PC-3 (cell line): ENCODE measurements at regions not wholly inside any gene's neighbourhood (a gene's known extent, or its start where the extent isn't known, plus 50 kb on each side); places are given as distances from the start of the nearest gene placed in this dataset.

Experiments
- ATAC-seq: fragments of 200-7000 bp; cut with Tn5 transposase; 2 replicates; pipeline ENCODE4 v1.9.1; 2020; ENCODE audit warnings: mild to moderate bottlenecking, moderate library complexity
- BruUV-seq: library from RNA; stranded (reverse); fragments of 400-500 nt; replicated peaks from 2 replicates; lab custom pipeline; 2021; lab: Mats Ljungman, UMichigan
- CTCF ChIA-PET: fragments of 300-600 bp; sonication (Branson Sonifier 250); formaldehyde crosslinking; loops from one replicate; lab custom pipeline; 2022; ENCODE audit warnings: antibody characterized with exemption; lab: Charles Lee
- POLR2A ChIA-PET: fragments of 300-600 bp; sonication (Branson Sonifier 250); formaldehyde crosslinking; loops from one replicate; lab custom pipeline; 2022; ENCODE audit warnings: antibody characterized with exemption; ENCODE audit not compliant: unreplicated experiment; lab: Charles Lee
- DNase-seq: peaks from one replicate; pipeline ENCODE4 v3.0.0-alpha.2; 2015
- H2AFZ ChIP-seq: fragments of 300-600 bp; sonication (generic); 2 replicates; pipeline ENCODE4 v1.6.0; 2016; ENCODE audit warnings: antibody characterized with exemption, low read length
- H3F3A ChIP-seq: fragments of 300-600 bp; sonication (generic); one replicate; pipeline ENCODE4 v1.6.0; 2017; ENCODE audit warnings: antibody characterized with exemption, low read length, control low read depth, mild to moderate bottlenecking; ENCODE audit not compliant: unreplicated experiment
- H3K27ac ChIP-seq: fragments of 300-600 bp; sonication (generic); 2 replicates; pipeline ENCODE4 v1.5.1; 2016; ENCODE audit warnings: mild to moderate bottlenecking, low read length
- H3K27me3 ChIP-seq: fragments of 300-600 bp; sonication (generic); 2 replicates; pipeline ENCODE4 v1.6.1; 2016; ENCODE audit warnings: low read length, mixed read lengths
- H3K36me3 ChIP-seq: fragments of 300-600 bp; sonication (generic); 2 replicates; pipeline ENCODE4 v1.6.1; 2016; ENCODE audit warnings: low read depth, mixed run types, low read length, mixed read lengths
- H3K4me1 ChIP-seq: fragments of 300-600 bp; sonication (generic); 2 replicates; pipeline ENCODE4 v1.5.1; 2016; ENCODE audit warnings: low read length; ENCODE audit not compliant: insufficient read depth
- H3K4me2 ChIP-seq: fragments of 300-600 bp; sonication (generic); 2 replicates; pipeline ENCODE4 v1.6.0; 2016; ENCODE audit warnings: low read length
- H3K4me3 ChIP-seq: fragments of 300-600 bp; sonication (generic); 2 replicates; pipeline ENCODE4 v1.5.1; 2016; ENCODE audit warnings: mild to moderate bottlenecking, low read length, mixed read lengths
- H3K79me2 ChIP-seq: fragments of 300-600 bp; sonication (generic); 2 replicates; pipeline ENCODE4 v1.6.1; 2017; ENCODE audit warnings: low read length, mixed read lengths
- H3K9ac ChIP-seq: fragments of 300-600 bp; sonication (generic); 2 replicates; pipeline ENCODE4 v1.6.0; 2016; ENCODE audit warnings: mild to moderate bottlenecking, low read length
- H3K9me2 ChIP-seq: fragments of 300-600 bp; sonication (generic); replicated peaks from 2 replicates; pipeline ENCODE4 v1.6.1; 2016; ENCODE audit warnings: mixed run types, low read length, mixed read lengths
- H3K9me3 ChIP-seq: fragments of 300-600 bp; sonication (generic); 2 replicates; pipeline ENCODE4 v1.6.1; 2016; ENCODE audit warnings: low read length, mixed read lengths
- H4K20me1 ChIP-seq: fragments of 300-600 bp; sonication (generic); 2 replicates; pipeline ENCODE4 v1.6.1; 2016; ENCODE audit warnings: low read length, mixed read lengths
- EZH2 ChIP-seq: fragments of 300-600 bp; sonication (generic); IDR thresholded peaks from one replicate; pipeline ENCODE4 v1.6.1; 2017; ENCODE audit warnings: antibody characterized with exemption, mild to moderate bottlenecking, low read length; ENCODE audit not compliant: unreplicated experiment
- EZH2phosphoT487 ChIP-seq: fragments of 300-600 bp; sonication (generic); IDR thresholded peaks from 2 replicates; pipeline ENCODE4 v1.6.1; 2018; ENCODE audit warnings: mild to moderate bottlenecking, antibody characterized with exemption, low read length, borderline replicate concordance
- intact Hi-C: fragments of 100-400 bp; cut with micrococcal nuclease; formaldehyde crosslinking; loops from 2 replicates; pipeline ENCODE4 v1.9.0; 2023
- TF ChIP-seq, protein P1 (sequence below): fragments of 300-600 bp; sonication (generic); conservative IDR thresholded peaks from 2 replicates; pipeline ENCODE4 v1.5.1; 2017; ENCODE audit warnings: antibody characterized with exemption, low read depth, mild to moderate bottlenecking, low read length

- Histone ChIP-seq H3F3A (no peaks in the 10 kb centered on the region), H3K9me2 (no peaks in the 10 kb centered on the region), H3K9ac (no peak overlapping the region), H3K36me3 (no peaks in the 10 kb centered on the region), H3K4me1 (no peaks in the 10 kb centered on the region), H3K27ac (no peak overlapping the region), H2AFZ (no peak overlapping the region), H3K4me3 (no peak overlapping the region), H3K9me3 (peaks cover 25% of the 10 kb centered on the region), H3K79me2 (no peaks in the 10 kb centered on the region), H3K27me3 (no peaks in the 10 kb centered on the region), H3K4me2 (no peak overlapping the region), H4K20me1 (no peaks in the 10 kb centered on the region)
- ChIA-PET CTCF (no interaction called here), POLR2A (no interaction called here)
- intact Hi-C loops, result no loop called here
- DNase-seq (no peak), ATAC-seq (no peak)
- no TSS peak for BruUV-seq
- TF ChIP-seq EZH2phosphoT487, result no peak
- TF ChIP-seq, protein P1, sequence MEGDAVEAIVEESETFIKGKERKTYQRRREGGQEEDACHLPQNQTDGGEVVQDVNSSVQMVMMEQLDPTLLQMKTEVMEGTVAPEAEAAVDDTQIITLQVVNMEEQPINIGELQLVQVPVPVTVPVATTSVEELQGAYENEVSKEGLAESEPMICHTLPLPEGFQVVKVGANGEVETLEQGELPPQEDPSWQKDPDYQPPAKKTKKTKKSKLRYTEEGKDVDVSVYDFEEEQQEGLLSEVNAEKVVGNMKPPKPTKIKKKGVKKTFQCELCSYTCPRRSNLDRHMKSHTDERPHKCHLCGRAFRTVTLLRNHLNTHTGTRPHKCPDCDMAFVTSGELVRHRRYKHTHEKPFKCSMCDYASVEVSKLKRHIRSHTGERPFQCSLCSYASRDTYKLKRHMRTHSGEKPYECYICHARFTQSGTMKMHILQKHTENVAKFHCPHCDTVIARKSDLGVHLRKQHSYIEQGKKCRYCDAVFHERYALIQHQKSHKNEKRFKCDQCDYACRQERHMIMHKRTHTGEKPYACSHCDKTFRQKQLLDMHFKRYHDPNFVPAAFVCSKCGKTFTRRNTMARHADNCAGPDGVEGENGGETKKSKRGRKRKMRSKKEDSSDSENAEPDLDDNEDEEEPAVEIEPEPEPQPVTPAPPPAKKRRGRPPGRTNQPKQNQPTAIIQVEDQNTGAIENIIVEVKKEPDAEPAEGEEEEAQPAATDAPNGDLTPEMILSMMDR, result no peak
- no peak for TF ChIP-seq EZH2
These were observed 115.3 kb upstream of the NAP1L1 start for GRCh38 chr12:76199808-76200207.

DNA sequence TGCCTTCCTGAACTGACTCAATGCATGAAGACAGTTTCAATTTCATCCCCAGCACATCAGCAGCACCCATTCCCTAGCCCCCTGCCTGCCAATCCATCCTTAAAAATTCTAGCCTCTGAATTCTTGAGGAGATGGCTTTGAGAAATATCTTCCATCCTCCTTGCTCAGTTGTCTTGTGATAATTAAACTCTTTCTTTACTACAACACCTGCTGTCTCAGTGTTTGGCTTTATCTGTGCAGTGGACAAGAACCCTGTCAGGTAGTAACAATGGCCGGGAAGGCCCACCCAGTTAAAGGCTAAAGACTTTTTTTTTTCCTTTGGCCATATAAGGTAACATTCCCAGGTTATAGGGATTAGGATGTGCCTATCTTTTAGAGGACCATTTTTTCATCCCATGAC, 114.4 kb upstream of the NAP1L1 start:
- Histone ChIP-seq H4K20me1 (no peaks in the 10 kb centered on the region), H3K9me2 (no peaks in the 10 kb centered on the region), H3K36me3 (no peaks in the 10 kb centered on the region), H3K9ac (no peak overlapping the region), H3K27me3 (no peaks in the 10 kb centered on the region), H3K79me2 (no peaks in the 10 kb centered on the region), H3K27ac (no peak overlapping the region), H2AFZ (no peak overlapping the region), H3K9me3 (peaks cover 25% of the 10 kb centered on the region), H3F3A (no peaks in the 10 kb centered on the region), H3K4me3 (no peak overlapping the region), H3K4me2 (no peak overlapping the region), H3K4me1 (no peaks in the 10 kb centered on the region)
- ATAC-seq, result no peak
- POLR2A ChIA-PET, result no interaction called here
- BruUV-seq, result no TSS peak
- DNase-seq, result no peak
- intact Hi-C loops, result no loop called here
- CTCF ChIA-PET, result no interaction called here
- TF ChIP-seq EZH2phosphoT487 (no peak), EZH2 (no peak)
- TF ChIP-seq, protein P1, result no peak

GRCh38 chr12:76197283-76197682, 112.8 kb upstream of the NAP1L1 start:
- intact Hi-C loops, result no loop called here
- no peaks in the 10 kb centered on the region for H3K36me3 ChIP-seq

More at GRCh38 chr12:76197283-76197682, 112.8 kb upstream of the NAP1L1 start:
- Histone ChIP-seq H3K27ac (no peak overlapping the region), H3K4me1 (no peaks in the 10 kb centered on the region), H3K4me3 (no peak overlapping the region), H2AFZ (no peak overlapping the region), H3F3A (no peaks in the 10 kb centered on the region), H3K9me2 (no peaks in the 10 kb centered on the region), H4K20me1 (no peaks in the 10 kb centered on the region), H3K27me3 (no peaks in the 10 kb centered on the region), H3K4me2 (no peak overlapping the region), H3K9me3 (peaks cover 25% of the 10 kb centered on the region), H3K9ac (no peak overlapping the region), H3K79me2 (no peaks in the 10 kb centered on the region)
- ChIA-PET CTCF (no interaction called here), POLR2A (no interaction called here)
- no peak for DNase-seq
- TF ChIP-seq, protein P1, result no peak
- TF ChIP-seq EZH2 (no peak), EZH2phosphoT487 (no peak)
- no TSS peak for BruUV-seq
- ATAC-seq, result no peak
